Tibial nerve (tissue), 4 donors: ENCODE measurements at regions not wholly inside any gene's neighbourhood (a gene's known extent, or its start where the extent isn't known, plus 50 kb on each side); places are given as distances from the start of the nearest gene placed in this dataset.

ENCODE experiments used
- EP300 ChIP-seq, 2 donors: sonication (generic); formaldehyde crosslinking; IDR thresholded peaks; one replicate each; pipeline ENCODE4 v1.6.1; 2017; ENCODE audit warnings: antibody characterized with exemption in 2 of 2, mild to moderate bottlenecking in 1 of 2
- POLR2A ChIP-seq, 2 donors: fragments of 450-650 bp; IDR thresholded peaks; one replicate each; pipeline ENCODE4 v1.6.1; 2017; ENCODE audit warnings: antibody characterized with exemption in 2 of 2, mild to moderate bottlenecking in 2 of 2, moderate library complexity in 2 of 2
- TF ChIP-seq, protein P1 (sequence below), 5 experiments: fragments of 200-600 bp in 3 of 5; fragments of 450-650 bp in 2 of 5; sonication (generic) in 3 of 5; IDR thresholded peaks; one replicate each; pipeline ENCODE4 v1.5.1; 2016 to 2019; ENCODE audit warnings: antibody characterized with exemption in 5 of 5, mild to moderate bottlenecking in 3 of 5, moderate library complexity in 2 of 5

DNA sequence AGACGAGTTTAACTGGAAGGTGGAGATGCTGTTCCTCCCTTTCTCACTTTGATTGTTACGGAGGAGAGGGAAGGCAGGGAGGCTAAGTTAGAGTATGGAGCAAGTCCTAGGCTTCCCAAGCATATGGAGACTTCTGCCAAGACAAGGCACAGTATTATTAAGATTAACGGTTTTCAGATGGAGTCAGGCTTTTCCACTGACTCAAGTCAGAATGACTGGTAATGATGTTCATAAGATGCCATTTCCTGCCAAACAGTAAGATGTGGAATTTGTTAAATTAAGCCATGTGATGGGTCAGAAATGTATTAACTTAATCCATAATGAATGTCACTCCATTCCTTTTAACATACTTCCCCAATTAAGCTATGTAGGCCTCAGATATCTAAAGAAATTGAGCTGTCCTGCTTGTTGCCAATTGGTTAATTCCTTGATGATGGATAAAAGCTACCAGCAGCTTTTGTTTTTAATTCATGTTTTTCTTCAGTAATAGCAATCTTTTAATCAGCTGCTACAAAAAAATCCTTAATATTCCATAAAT is 383.7 kb downstream of the ZNF521 start:
- TF ChIP-seq EP300 (IDR thresholded peaks at IDR 0.05) (no peak), POLR2A (IDR thresholded peaks at IDR 0.05) (no peak)
- TF ChIP-seq, protein P1, sequence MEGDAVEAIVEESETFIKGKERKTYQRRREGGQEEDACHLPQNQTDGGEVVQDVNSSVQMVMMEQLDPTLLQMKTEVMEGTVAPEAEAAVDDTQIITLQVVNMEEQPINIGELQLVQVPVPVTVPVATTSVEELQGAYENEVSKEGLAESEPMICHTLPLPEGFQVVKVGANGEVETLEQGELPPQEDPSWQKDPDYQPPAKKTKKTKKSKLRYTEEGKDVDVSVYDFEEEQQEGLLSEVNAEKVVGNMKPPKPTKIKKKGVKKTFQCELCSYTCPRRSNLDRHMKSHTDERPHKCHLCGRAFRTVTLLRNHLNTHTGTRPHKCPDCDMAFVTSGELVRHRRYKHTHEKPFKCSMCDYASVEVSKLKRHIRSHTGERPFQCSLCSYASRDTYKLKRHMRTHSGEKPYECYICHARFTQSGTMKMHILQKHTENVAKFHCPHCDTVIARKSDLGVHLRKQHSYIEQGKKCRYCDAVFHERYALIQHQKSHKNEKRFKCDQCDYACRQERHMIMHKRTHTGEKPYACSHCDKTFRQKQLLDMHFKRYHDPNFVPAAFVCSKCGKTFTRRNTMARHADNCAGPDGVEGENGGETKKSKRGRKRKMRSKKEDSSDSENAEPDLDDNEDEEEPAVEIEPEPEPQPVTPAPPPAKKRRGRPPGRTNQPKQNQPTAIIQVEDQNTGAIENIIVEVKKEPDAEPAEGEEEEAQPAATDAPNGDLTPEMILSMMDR (IDR thresholded peaks at IDR 0.05) = no peak
